Endothelial cell of umbilical vein (primary cell): ENCODE measurements at regions not wholly inside any gene's neighbourhood (a gene's known extent, or its start where the extent isn't known, plus 50 kb on each side); places are given as distances from the start of the nearest gene placed in this dataset.
A peak's percentile ranks its signal among the peaks of the same experiment; 100 is the strongest.

ENCODE experiments used
- BruUV-seq: library from RNA; stranded (reverse); fragments of 400-500 nt; replicated peaks from 2 replicates; lab custom pipeline; 2021; lab: Mats Ljungman, UMichigan
- CTCF ChIA-PET: fragments of 300-600, 350-600 bp; sonication (Branson Sonifier 250); formaldehyde crosslinking; loops from one replicate; lab custom pipeline; 2021; ENCODE audit warnings: antibody characterized with exemption, inconsistent platforms; lab: Charles Lee
- POLR2A ChIA-PET: fragments of 300-600, 350-600 bp; sonication (Branson Sonifier 250); formaldehyde crosslinking; loops from one replicate; lab custom pipeline; 2021; ENCODE audit warnings: antibody characterized with exemption, inconsistent platforms; lab: Charles Lee
- DNase-seq: peaks from one replicate; pipeline ENCODE4 v3.0.0-alpha.2; 2011; ENCODE audit warnings: low read depth, low spot score
- FAIRE-seq: peaks from 2 replicates; lab custom pipeline; 2011; peaks lifted over from hg19 to GRCh38; lab: Jason Lieb, UNC
- H2AFZ ChIP-seq: 2 replicates; pipeline ENCODE4 v1.6.0; 2012; ENCODE audit warnings: low read depth, low read length, control low read depth, inconsistent platforms
- H3K27ac ChIP-seq: 2 replicates; pipeline ENCODE4 v1.5.1; 2011; ENCODE audit warnings: low read depth, mild to moderate bottlenecking, control low read depth, low read length, moderate library complexity; ENCODE audit not compliant: insufficient read depth
- H3K27me3 ChIP-seq, 2 experiments: 2 replicates each; pipeline versions ENCODE4 v1.6.0 to v1.6.1; 2011; ENCODE audit warnings: low read length in 2 of 2, mixed read lengths in 1 of 2; ENCODE audit not compliant: control insufficient read depth in 2 of 2, insufficient read depth in 2 of 2
- H3K36me3 ChIP-seq, 2 experiments: 2 replicates in 1 of 2; 3 replicates in 1 of 2; pipeline ENCODE4 v1.5.1; 2011; ENCODE audit warnings: low read length in 2 of 2, mild to moderate bottlenecking in 1 of 2, moderate library complexity in 1 of 2; ENCODE audit not compliant: control insufficient read depth in 2 of 2, insufficient read depth in 2 of 2; ENCODE audit errors: extremely low read depth in 1 of 2
- H3K4me1 ChIP-seq: 3 replicates; pipeline ENCODE4 v1.5.1; 2011; ENCODE audit warnings: mild to moderate bottlenecking, low read length; ENCODE audit not compliant: control insufficient read depth, insufficient read depth; ENCODE audit errors: extremely low read depth
- H3K4me2 ChIP-seq: 2 replicates; pipeline ENCODE4 v1.6.1; 2011; ENCODE audit warnings: low read length, control low read depth, mixed read lengths; ENCODE audit not compliant: insufficient read depth
- H3K4me3 ChIP-seq, 3 experiments: fragments of 200-600 bp in 1 of 3; sonication (generic), shearing (Covaris generic) in 1 of 3; replicated peaks in 1 of 3; 2 replicates each; pipeline ENCODE4 v1.5.1; 2011 to 2016; ENCODE audit warnings: control low read depth in 3 of 3, low read length in 3 of 3, mild to moderate bottlenecking in 2 of 3, inconsistent platforms in 1 of 3, low read depth in 1 of 3, moderate library complexity in 1 of 3; ENCODE audit not compliant: insufficient read depth in 1 of 3
- H3K79me2 ChIP-seq: 2 replicates; pipeline ENCODE4 v1.6.0; 2012; ENCODE audit warnings: low read length, inconsistent platforms; ENCODE audit not compliant: control insufficient read depth, insufficient read depth
- H3K9ac ChIP-seq: replicated peaks from 2 replicates; pipeline ENCODE3; 2011; ENCODE audit warnings: low read length, control low read depth; ENCODE audit not compliant: insufficient read depth; ENCODE audit errors: extremely low read depth
- H3K9me1 ChIP-seq: replicated peaks from 3 replicates; pipeline ENCODE4 v1.6.0; 2011; ENCODE audit warnings: mild to moderate bottlenecking, low read length; ENCODE audit not compliant: control insufficient read depth, insufficient read depth; ENCODE audit errors: extremely low read depth
- H3K9me3 ChIP-seq: replicated peaks from 2 replicates; pipeline ENCODE4 v1.5.1; 2012; ENCODE audit warnings: low read length, inconsistent platforms; ENCODE audit not compliant: control insufficient read depth, insufficient read depth
- H4K20me1 ChIP-seq: replicated peaks from 2 replicates; pipeline ENCODE3; 2011; ENCODE audit warnings: mild to moderate bottlenecking, low read length; ENCODE audit not compliant: control insufficient read depth, insufficient read depth; ENCODE audit errors: extremely low read depth
- EZH2 ChIP-seq: IDR thresholded peaks from 2 replicates; pipeline ENCODE4 v1.6.1; 2012; ENCODE audit warnings: borderline replicate concordance, low read depth, mild to moderate bottlenecking, moderate library complexity, low read length, inconsistent platforms; ENCODE audit not compliant: severe bottlenecking
- FOS ChIP-seq: IDR thresholded peaks from 2 replicates; pipeline ENCODE4 v1.6.1; 2011; ENCODE audit warnings: mild to moderate bottlenecking, low read length, moderate library complexity, borderline replicate concordance; ENCODE audit not compliant: insufficient read depth
- GATA2 ChIP-seq: IDR thresholded peaks from 2 replicates; pipeline ENCODE4 v1.7.0; 2011; ENCODE audit warnings: low read depth, mild to moderate bottlenecking, moderate library complexity, mixed read lengths, low read length; ENCODE audit not compliant: insufficient read length, insufficient read depth
- JUN ChIP-seq: IDR thresholded peaks from 2 replicates; pipeline ENCODE4 v1.6.1; 2011; ENCODE audit warnings: borderline replicate concordance, low read depth; ENCODE audit not compliant: insufficient read length, insufficient read depth
- MYC ChIP-seq: IDR thresholded peaks from one replicate; pipeline ENCODE4 v1.6.1; 2011; ENCODE audit warnings: mild to moderate bottlenecking, low read depth, low read length
- POLR2A ChIP-seq: IDR thresholded peaks from 2 replicates; pipeline ENCODE4 v1.6.1; 2012; ENCODE audit warnings: low read depth, mild to moderate bottlenecking, control low read depth, low read length
- POLR2AphosphoS5 ChIP-seq: IDR thresholded peaks from 2 replicates; pipeline ENCODE4 v1.6.1; 2012; ENCODE audit warnings: low read depth, mild to moderate bottlenecking, control low read depth, low read length, moderate library complexity; ENCODE audit not compliant: insufficient read depth
- dilution Hi-C: fragments of 300-500 bp; cut with MboI; formaldehyde crosslinking; loops from one replicate; pipeline ENCODE4 v1.15.0; 2019; ENCODE audit warnings: low sequenced_read_pairs; ENCODE audit not compliant: extremely low pct_ligation_motif_present
- intact Hi-C: fragments of 100-400 bp; cut with micrococcal nuclease; formaldehyde crosslinking; loops from one replicate; pipeline ENCODE4 v1.10.0; 2022
- TF ChIP-seq, protein P1 (sequence below): IDR thresholded peaks from 2 replicates; pipeline ENCODE4 v1.6.1; 2011; ENCODE audit not compliant: insufficient read depth, insufficient read length
- TF ChIP-seq, protein P2 (sequence below), 2 donors: IDR thresholded peaks; 1 replicate in 1 of 2; 2 replicates in 1 of 2; pipeline ENCODE4 v1.5.1; 2011; ENCODE audit warnings: low read length in 2 of 2, mild to moderate bottlenecking in 2 of 2, moderate library complexity in 2 of 2, control low read depth in 1 of 2, inconsistent platforms in 1 of 2, low read depth in 1 of 2; ENCODE audit not compliant: insufficient read depth in 1 of 2; ENCODE audit errors: extremely low read depth in 1 of 2

DNA sequence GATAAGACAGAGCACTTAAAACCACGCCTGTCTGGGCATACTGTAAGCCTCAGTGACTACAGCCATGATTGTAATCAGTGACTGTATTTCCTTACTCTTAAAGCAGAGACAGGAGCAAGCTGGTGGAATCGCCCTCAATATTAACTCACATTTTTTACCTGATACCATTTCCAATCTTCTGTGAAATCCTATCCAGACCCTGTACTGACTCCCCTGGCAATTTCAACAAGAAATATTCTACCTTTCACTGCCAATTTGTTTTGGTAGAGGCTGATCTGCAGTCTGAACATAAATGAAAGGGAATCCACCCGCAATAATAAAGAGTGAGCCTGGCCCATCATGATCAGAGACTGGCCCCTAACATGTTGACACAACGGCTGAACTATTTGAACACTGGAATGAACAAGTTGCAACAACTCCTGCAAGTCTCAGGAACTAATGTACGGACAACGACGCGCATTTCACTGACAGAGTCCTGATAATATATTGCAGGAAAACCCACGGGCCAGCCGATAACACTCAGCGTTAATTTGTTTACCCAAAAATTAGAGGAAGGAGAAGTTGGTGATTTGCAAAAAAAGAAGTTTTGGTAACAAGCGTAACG is 195.5 kb upstream of the BTG1 start:
- Histone ChIP-seq H2AFZ (peak overlapping the region; percentile 80), H3K4me1 (peaks cover 9% of the 10 kb centered on the region), H3K9me3 (no peaks in the 10 kb centered on the region), H3K36me3 (no peaks in the 10 kb centered on the region), H4K20me1 (no peaks in the 10 kb centered on the region), H3K9me1 (no peaks in the 10 kb centered on the region), H3K79me2 (no peaks in the 10 kb centered on the region), H3K9ac (no peak overlapping the region), H3K27ac (no peak overlapping the region), H3K4me3 (peak overlapping the region; percentile 8 to 35 (median 13)), H3K27me3 (no peaks in the 10 kb centered on the region), H3K4me2 (peak overlapping the region; percentile 78)
- ChIA-PET POLR2A (no interaction called here), CTCF (interaction anchor here (1.0 to 1.3 kb wide), 2 partner anchors 229 to 959 kb away, joined by 3 to 4 read pairs; no protein-coding TSS in a partner anchor)
- peak; percentile 87 for TF ChIP-seq GATA2
- TF ChIP-seq FOS, result no peak
- intact Hi-C loops (no loop called here), dilution Hi-C loops (no loop called here)
- FAIRE-seq, result peak; percentile 21
- DNase-seq, result peak; percentile 61
- no TSS peak for BruUV-seq

- peak overlapping the region in 1 of 3 experiments; percentile 35 for H3K4me3 ChIP-seq
- H3K4me1 ChIP-seq, result peaks cover 9% of the 10 kb centered on the region
- TF ChIP-seq EZH2 (no peak), POLR2A (no peak), POLR2AphosphoS5 (no peak), FOS (no peak), GATA2 (no peak), MYC (no peak), JUN (no peak)
- TF ChIP-seq, protein P1, sequence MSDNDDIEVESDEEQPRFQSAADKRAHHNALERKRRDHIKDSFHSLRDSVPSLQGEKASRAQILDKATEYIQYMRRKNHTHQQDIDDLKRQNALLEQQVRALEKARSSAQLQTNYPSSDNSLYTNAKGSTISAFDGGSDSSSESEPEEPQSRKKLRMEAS, result no peak
- TF ChIP-seq, protein P2, sequence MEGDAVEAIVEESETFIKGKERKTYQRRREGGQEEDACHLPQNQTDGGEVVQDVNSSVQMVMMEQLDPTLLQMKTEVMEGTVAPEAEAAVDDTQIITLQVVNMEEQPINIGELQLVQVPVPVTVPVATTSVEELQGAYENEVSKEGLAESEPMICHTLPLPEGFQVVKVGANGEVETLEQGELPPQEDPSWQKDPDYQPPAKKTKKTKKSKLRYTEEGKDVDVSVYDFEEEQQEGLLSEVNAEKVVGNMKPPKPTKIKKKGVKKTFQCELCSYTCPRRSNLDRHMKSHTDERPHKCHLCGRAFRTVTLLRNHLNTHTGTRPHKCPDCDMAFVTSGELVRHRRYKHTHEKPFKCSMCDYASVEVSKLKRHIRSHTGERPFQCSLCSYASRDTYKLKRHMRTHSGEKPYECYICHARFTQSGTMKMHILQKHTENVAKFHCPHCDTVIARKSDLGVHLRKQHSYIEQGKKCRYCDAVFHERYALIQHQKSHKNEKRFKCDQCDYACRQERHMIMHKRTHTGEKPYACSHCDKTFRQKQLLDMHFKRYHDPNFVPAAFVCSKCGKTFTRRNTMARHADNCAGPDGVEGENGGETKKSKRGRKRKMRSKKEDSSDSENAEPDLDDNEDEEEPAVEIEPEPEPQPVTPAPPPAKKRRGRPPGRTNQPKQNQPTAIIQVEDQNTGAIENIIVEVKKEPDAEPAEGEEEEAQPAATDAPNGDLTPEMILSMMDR (IDR thresholded peaks at IDR 0.05; ENCODE audit: extremely low read depth in 1 of 2, insufficient read depth in 1 of 2, low read depth in 1 of 2, low read length in 2 of 2), result no peak
- peak overlapping the region; percentile 78 for H3K4me2 ChIP-seq
- H3K79me2 ChIP-seq, result no peaks in the 10 kb centered on the region
- POLR2A ChIA-PET, result no interaction called here
- no peaks in the 10 kb centered on the region for H3K9me3 ChIP-seq
- dilution Hi-C loops (no loop called here), intact Hi-C loops (no loop called here)
- CTCF ChIA-PET, result interaction anchor here (1.0 to 1.3 kb wide), 2 partner anchors 230 to 958 kb away, joined by 3 to 4 read pairs; no protein-coding TSS in a partner anchor
- no peak overlapping the region for H3K27ac ChIP-seq
- no peaks in the 10 kb centered on the region for H3K9me1 ChIP-seq
- BruUV-seq, result no TSS peak
- H2AFZ ChIP-seq, result peak overlapping the region; percentile 80
- DNase-seq, result peak; percentile 3
- no peaks in the 10 kb centered on the region for H4K20me1 ChIP-seq
- H3K36me3 ChIP-seq, result no peaks in the 10 kb centered on the region
- H3K27me3 ChIP-seq, result no peaks in the 10 kb centered on the region
- no peak for FAIRE-seq
- H3K9ac ChIP-seq, result no peak overlapping the region
Measured at GRCh38 chr12:92340441-92341064, 194.9 kb upstream of the BTG1 start.
